ENCODE measurements at regions not wholly inside any gene's neighbourhood (a gene's known extent, or its start where the extent isn't known, plus 50 kb on each side); places are given as distances from the start of the nearest gene placed in this dataset.
"Not testable (repeated sequence)": the region's sequence is repeated elsewhere in the genome, so short reads cannot be mapped to it uniquely, and the experiment has no call there.

- no peak for DNase-seq
- intact Hi-C loops (cut with micrococcal nuclease; ENCODE audit: unreplicated experiment): no loop called here
- no TSS peak for BruUV-seq (replicated peaks)
- TF ChIP-seq, protein P1, sequence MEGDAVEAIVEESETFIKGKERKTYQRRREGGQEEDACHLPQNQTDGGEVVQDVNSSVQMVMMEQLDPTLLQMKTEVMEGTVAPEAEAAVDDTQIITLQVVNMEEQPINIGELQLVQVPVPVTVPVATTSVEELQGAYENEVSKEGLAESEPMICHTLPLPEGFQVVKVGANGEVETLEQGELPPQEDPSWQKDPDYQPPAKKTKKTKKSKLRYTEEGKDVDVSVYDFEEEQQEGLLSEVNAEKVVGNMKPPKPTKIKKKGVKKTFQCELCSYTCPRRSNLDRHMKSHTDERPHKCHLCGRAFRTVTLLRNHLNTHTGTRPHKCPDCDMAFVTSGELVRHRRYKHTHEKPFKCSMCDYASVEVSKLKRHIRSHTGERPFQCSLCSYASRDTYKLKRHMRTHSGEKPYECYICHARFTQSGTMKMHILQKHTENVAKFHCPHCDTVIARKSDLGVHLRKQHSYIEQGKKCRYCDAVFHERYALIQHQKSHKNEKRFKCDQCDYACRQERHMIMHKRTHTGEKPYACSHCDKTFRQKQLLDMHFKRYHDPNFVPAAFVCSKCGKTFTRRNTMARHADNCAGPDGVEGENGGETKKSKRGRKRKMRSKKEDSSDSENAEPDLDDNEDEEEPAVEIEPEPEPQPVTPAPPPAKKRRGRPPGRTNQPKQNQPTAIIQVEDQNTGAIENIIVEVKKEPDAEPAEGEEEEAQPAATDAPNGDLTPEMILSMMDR (IDR thresholded peaks at IDR 0.05; ENCODE audit: unreplicated experiment): no peak
- CTCF ChIA-PET: no interaction called here
- H3K4me3 Mint-ChIP-seq (ENCODE audit: low read depth, unreplicated experiment): no peak overlapping the region
- peaks cover 10% of the 10 kb centered on the region for H3K9me3 Mint-ChIP-seq (ENCODE audit: low read depth, unreplicated experiment)
- no peaks in the 10 kb centered on the region for H3K36me3 Mint-ChIP-seq (ENCODE audit: insufficient read depth, unreplicated experiment)
- no peaks in the 10 kb centered on the region for H3K27me3 Mint-ChIP-seq (ENCODE audit: unreplicated experiment)
- H3K4me1 Mint-ChIP-seq (ENCODE audit: low read depth, unreplicated experiment): no peaks in the 10 kb centered on the region
- H3K27ac Mint-ChIP-seq (ENCODE audit: unreplicated experiment): no peak overlapping the region
These were observed 508.7 kb upstream of the GRAMD2B start for GRCh38 chr5:125914471-125914870.

- intact Hi-C loops (cut with micrococcal nuclease; ENCODE audit: unreplicated experiment): not testable (repeated sequence)
These were observed 499.3 kb upstream of the GRAMD2B start for GRCh38 chr5:125923958-125924357.

GRCh38 chr5:125926172-125926571 lies 497.0 kb upstream of the GRAMD2B start:
- intact Hi-C loops (cut with micrococcal nuclease; ENCODE audit: unreplicated experiment): no loop called here
- H3K4me1 Mint-ChIP-seq (ENCODE audit: low read depth, unreplicated experiment): no peaks in the 10 kb centered on the region

More at GRCh38 chr5:125923958-125924357, 499.3 kb upstream of the GRAMD2B start:
- H3K4me3 Mint-ChIP-seq (ENCODE audit: low read depth, unreplicated experiment); H3K4me1 Mint-ChIP-seq (ENCODE audit: low read depth, unreplicated experiment); DNase-seq; BruUV-seq (replicated peaks); H3K36me3 Mint-ChIP-seq (ENCODE audit: insufficient read depth, unreplicated experiment); CTCF ChIA-PET; H3K27me3 Mint-ChIP-seq (ENCODE audit: unreplicated experiment); H3K27ac Mint-ChIP-seq (ENCODE audit: unreplicated experiment): not testable (repeated sequence)
- H3K9me3 Mint-ChIP-seq (ENCODE audit: low read depth, unreplicated experiment): peaks cover 18% of the 10 kb centered on the region

DNA sequence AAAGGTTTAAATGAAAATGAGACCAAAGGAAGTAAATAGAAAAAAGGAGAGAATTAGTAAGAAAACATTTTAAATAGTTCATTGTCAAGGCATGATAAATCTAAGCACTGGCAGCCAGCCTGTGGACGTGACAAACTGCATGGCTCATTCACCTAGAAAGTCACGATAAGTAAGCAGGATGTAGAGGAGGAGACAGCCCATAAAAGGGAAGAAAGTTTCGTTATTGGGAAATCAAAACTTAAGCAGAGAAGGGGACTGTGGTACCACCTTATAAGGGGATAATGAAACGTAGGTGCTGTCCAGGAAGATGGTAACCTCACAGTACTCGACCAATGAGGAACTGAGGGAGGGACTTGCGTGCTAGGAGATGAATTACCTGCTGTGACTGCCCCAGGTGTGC lies 494.5 kb upstream of the GRAMD2B start:
- intact Hi-C loops (cut with micrococcal nuclease; ENCODE audit: unreplicated experiment): no loop called here
- Mint-ChIP-seq H3K27ac (ENCODE audit: unreplicated experiment) (no peak overlapping the region), H3K36me3 (ENCODE audit: insufficient read depth, unreplicated experiment) (no peaks in the 10 kb centered on the region), H3K4me1 (ENCODE audit: low read depth, unreplicated experiment) (no peaks in the 10 kb centered on the region), H3K4me3 (ENCODE audit: low read depth, unreplicated experiment) (no peak overlapping the region), H3K9me3 (ENCODE audit: low read depth, unreplicated experiment) (peaks cover 17% of the 10 kb centered on the region), H3K27me3 (ENCODE audit: unreplicated experiment) (no peaks in the 10 kb centered on the region)
- TF ChIP-seq, protein P1 (IDR thresholded peaks at IDR 0.05; ENCODE audit: unreplicated experiment): no peak
- DNase-seq: no peak
- CTCF ChIA-PET: no interaction called here
- no TSS peak for BruUV-seq (replicated peaks)

More at GRCh38 chr5:125926172-125926571, 497.0 kb upstream of the GRAMD2B start:
- no peak for DNase-seq
- BruUV-seq (replicated peaks): no TSS peak
- no peak overlapping the region for H3K4me3 Mint-ChIP-seq (ENCODE audit: low read depth, unreplicated experiment)
- peaks cover 23% of the 10 kb centered on the region for H3K9me3 Mint-ChIP-seq (ENCODE audit: low read depth, unreplicated experiment)
- H3K27ac Mint-ChIP-seq (ENCODE audit: unreplicated experiment): no peak overlapping the region
- TF ChIP-seq, protein P1 (IDR thresholded peaks at IDR 0.05; ENCODE audit: unreplicated experiment): no peak
- no peaks in the 10 kb centered on the region for H3K27me3 Mint-ChIP-seq (ENCODE audit: unreplicated experiment)
- H3K36me3 Mint-ChIP-seq (ENCODE audit: insufficient read depth, unreplicated experiment): no peaks in the 10 kb centered on the region
- CTCF ChIA-PET: no interaction called here

- Mint-ChIP-seq H3K27me3 (ENCODE audit: unreplicated experiment) (no peaks in the 10 kb centered on the region), H3K36me3 (ENCODE audit: insufficient read depth, unreplicated experiment) (no peaks in the 10 kb centered on the region), H3K4me3 (ENCODE audit: low read depth, unreplicated experiment) (no peak overlapping the region), H3K27ac (ENCODE audit: unreplicated experiment) (no peak overlapping the region), H3K4me1 (ENCODE audit: low read depth, unreplicated experiment) (no peaks in the 10 kb centered on the region), H3K9me3 (ENCODE audit: low read depth, unreplicated experiment) (peaks cover 6% of the 10 kb centered on the region)
- CTCF ChIA-PET: no interaction called here
- TF ChIP-seq, protein P1 (IDR thresholded peaks at IDR 0.05; ENCODE audit: unreplicated experiment): no peak
- intact Hi-C loops (cut with micrococcal nuclease; ENCODE audit: unreplicated experiment): no loop called here
- no TSS peak for BruUV-seq (replicated peaks)
- DNase-seq: no peak
These were observed 473.1 kb upstream of the GRAMD2B start for GRCh38 chr5:125950012-125950615.
